HS-27A (cell line): ENCODE measurements at regions not wholly inside any gene's neighbourhood (a gene's known extent, or its start where the extent isn't known, plus 50 kb on each side); places are given as distances from the start of the nearest gene placed in this dataset.
"Not testable (repeated sequence)": the region's sequence is repeated elsewhere in the genome, so short reads cannot be mapped to it uniquely, and the experiment has no call there.

Experiments used
- DNase-seq: peaks from one replicate; pipeline ENCODE4 v3.0.0-alpha.2; 2012; ENCODE audit warnings: low read depth, missing footprints

- DNase-seq = no peak
Observed at GRCh38 chr1:70490153-70490552, 79.1 kb downstream of the CTH start.

- no peak for DNase-seq
Observed at GRCh38 chr1:70495370-70495769, 84.3 kb downstream of the CTH start.

- no peak for DNase-seq
Observed at GRCh38 chr1:70496181-70496580, 85.1 kb downstream of the CTH start.

GRCh38 chr1:70497152-70497551 is 86.1 kb downstream of the CTH start:
- DNase-seq = no peak

GRCh38 chr1:70498666-70499065 is 87.6 kb downstream of the CTH start:
- no peak for DNase-seq

GRCh38 chr1:70499695-70500094 is 88.6 kb downstream of the CTH start:
- no peak for DNase-seq

- DNase-seq = no peak
Observed at GRCh38 chr1:70503358-70503757, 92.3 kb downstream of the CTH start.

- no peak for DNase-seq
Observed at GRCh38 chr1:70504176-70504820, 93.2 kb downstream of the CTH start.

GRCh38 chr1:70504821-70505193 is 93.7 kb downstream of the CTH start:
- DNase-seq = no peak

GRCh38 chr1:70507991-70508390 is 96.9 kb downstream of the CTH start:
- not testable (repeated sequence) for DNase-seq

- DNase-seq = no peak
Observed at GRCh38 chr1:70509996-70510876, 99.2 kb downstream of the CTH start.

GRCh38 chr1:70517444-70517843 is 106.4 kb downstream of the CTH start:
- DNase-seq = no peak

- DNase-seq = no peak
Observed at GRCh38 chr1:70518106-70518505, 107.0 kb downstream of the CTH start.

GRCh38 chr1:70528590-70529333 is 117.7 kb downstream of the CTH start:
- no peak for DNase-seq

- no peak for DNase-seq
Observed at GRCh38 chr1:70536708-70537366, 125.8 kb downstream of the CTH start.

GRCh38 chr1:70537788-70538187 is 126.7 kb downstream of the CTH start:
- no peak for DNase-seq

- DNase-seq = no peak
Observed at GRCh38 chr1:70542030-70542429, 131.0 kb downstream of the CTH start.

GRCh38 chr1:70542856-70543255 is 131.8 kb downstream of the CTH start:
- no peak for DNase-seq

- no peak for DNase-seq
Observed at GRCh38 chr1:70546726-70547125, 135.7 kb downstream of the CTH start.

- no peak for DNase-seq
Observed at GRCh38 chr1:70552662-70553566, 141.8 kb downstream of the CTH start.

- no peak for DNase-seq
Observed at GRCh38 chr1:70553567-70553956, 142.5 kb downstream of the CTH start.
